Muscle of arm (tissue), 1 donor: ENCODE measurements at regions not wholly inside any gene's neighbourhood (a gene's known extent, or its start where the extent isn't known, plus 50 kb on each side); places are given as distances from the start of the nearest gene placed in this dataset.

Experiments used
- DNase-seq: peaks from one replicate; pipeline ENCODE4 v3.0.0-alpha.2; 2013

GRCh38 chr18:56224669-56225561 is 413.5 kb downstream of the TXNL1 start:
- DNase-seq, result no peak

- DNase-seq, result no peak
Observed at GRCh38 chr18:56221195-56222065, 417.0 kb downstream of the TXNL1 start.

- DNase-seq, result no peak
Observed at GRCh38 chr18:56217406-56217805, 421.0 kb downstream of the TXNL1 start.

GRCh38 chr18:56214706-56215105 is 423.7 kb downstream of the TXNL1 start:
- no peak for DNase-seq

GRCh38 chr18:56210520-56210919 is 427.9 kb downstream of the TXNL1 start:
- DNase-seq, result no peak

- no peak for DNase-seq
Observed at GRCh38 chr18:56207989-56208388, 430.4 kb downstream of the TXNL1 start.

- DNase-seq, result no peak
Observed at GRCh38 chr18:56204052-56204451, 434.3 kb downstream of the TXNL1 start.

- DNase-seq, result no peak
Observed at GRCh38 chr18:56202678-56203077, 435.7 kb downstream of the TXNL1 start.

GRCh38 chr18:56200381-56200911 is 437.9 kb downstream of the TXNL1 start:
- DNase-seq, result no peak

- DNase-seq, result no peak
Observed at GRCh38 chr18:56199580-56200330, 438.6 kb downstream of the TXNL1 start.

GRCh38 chr18:56197241-56197859 is 441.0 kb downstream of the TXNL1 start:
- no peak for DNase-seq

- no peak for DNase-seq
Observed at GRCh38 chr18:56196495-56197225, 441.7 kb downstream of the TXNL1 start.

GRCh38 chr18:56191334-56191733 is 447.1 kb downstream of the TXNL1 start:
- no peak for DNase-seq

GRCh38 chr18:56189615-56190014 is 448.8 kb downstream of the TXNL1 start:
- DNase-seq, result no peak

- no peak for DNase-seq
Observed at GRCh38 chr18:56188529-56189275, 449.7 kb downstream of the TXNL1 start.

- DNase-seq, result no peak
Observed at GRCh38 chr18:56186319-56186718, 452.1 kb downstream of the TXNL1 start.

GRCh38 chr18:56185126-56185525 is 453.3 kb downstream of the TXNL1 start:
- DNase-seq, result no peak

- DNase-seq, result no peak
Observed at GRCh38 chr18:56176751-56177150, 461.6 kb downstream of the TXNL1 start.

GRCh38 chr18:56175330-56176001 is 462.9 kb downstream of the TXNL1 start:
- no peak for DNase-seq
